Stimulated activated CD4-positive, alpha-beta T cell treated with anti-CD3 and anti-CD28 coated beads, Interleukin-2, amount 100 ng/mL, for 24 hours (primary cell): ENCODE measurements at regions not wholly inside any gene's neighbourhood (a gene's known extent, or its start where the extent isn't known, plus 50 kb on each side); places are given as distances from the start of the nearest gene placed in this dataset.

Experiments used
- DNase-seq, 2 donors: peaks; one replicate each; pipeline ENCODE4 v3.0.0-alpha.2; 2020

- no peak for DNase-seq
Observed at GRCh38 chr9:84129529-84129928, 148.9 kb downstream of the RMI1 start.

GRCh38 chr9:84136119-84136868 lies 155.7 kb downstream of the RMI1 start:
- no peak for DNase-seq

GRCh38 chr9:84137968-84138367 lies 157.4 kb downstream of the RMI1 start:
- no peak for DNase-seq

GRCh38 chr9:84138541-84138940 lies 157.9 kb downstream of the RMI1 start:
- DNase-seq, result no peak

- no peak for DNase-seq
Observed at GRCh38 chr9:84139296-84140070, 158.9 kb downstream of the RMI1 start.

GRCh38 chr9:84140535-84141101 lies 160.0 kb downstream of the RMI1 start:
- peak in 1 of 2 donors; percentile 22 for DNase-seq

GRCh38 chr9:84141741-84142370 lies 161.3 kb downstream of the RMI1 start:
- DNase-seq, result no peak

GRCh38 chr9:84145031-84145430 lies 164.4 kb downstream of the RMI1 start:
- DNase-seq, result no peak

GRCh38 chr9:84145780-84146179 lies 165.2 kb downstream of the RMI1 start:
- no peak for DNase-seq

- DNase-seq, result no peak
Observed at GRCh38 chr9:84146893-84147710, 166.5 kb downstream of the RMI1 start.

GRCh38 chr9:84151236-84151635 lies 170.6 kb downstream of the RMI1 start:
- no peak for DNase-seq

GRCh38 chr9:84151640-84152039 lies 171.0 kb downstream of the RMI1 start:
- no peak for DNase-seq

- no peak for DNase-seq
Observed at GRCh38 chr9:84152204-84152603, 171.6 kb downstream of the RMI1 start.

GRCh38 chr9:84153885-84154284 lies 173.3 kb downstream of the RMI1 start:
- DNase-seq, result no peak

- no peak for DNase-seq
Observed at GRCh38 chr9:84154320-84154719, 173.7 kb downstream of the RMI1 start.

GRCh38 chr9:84163052-84163650 lies 177.4 kb downstream of the SLC28A3 start:
- no peak for DNase-seq

GRCh38 chr9:84166891-84167290 lies 173.7 kb downstream of the SLC28A3 start:
- DNase-seq, result no peak

- DNase-seq, result no peak
Observed at GRCh38 chr9:84169240-84169639, 171.3 kb downstream of the SLC28A3 start.

- DNase-seq, result no peak
Observed at GRCh38 chr9:84170521-84171141, 169.9 kb downstream of the SLC28A3 start.

GRCh38 chr9:84173961-84174360 lies 166.6 kb downstream of the SLC28A3 start:
- no peak for DNase-seq

- no peak for DNase-seq
Observed at GRCh38 chr9:84174486-84174885, 166.1 kb downstream of the SLC28A3 start.

- DNase-seq, result no peak
Observed at GRCh38 chr9:84177407-84177806, 163.2 kb downstream of the SLC28A3 start.
